HG03060 (cell line): ENCODE measurements at regions not wholly inside any gene's neighbourhood (a gene's known extent, or its start where the extent isn't known, plus 50 kb on each side); places are given as distances from the start of the nearest gene placed in this dataset.

Experiments
- ATAC-seq: cut with Tn5 transposase; IDR thresholded peaks from one replicate; pipeline ENCODE4 v1.9.1; 2021; ENCODE audit warnings: low read depth, moderate number of reproducible peaks; ENCODE audit not compliant: unreplicated experiment

DNA sequence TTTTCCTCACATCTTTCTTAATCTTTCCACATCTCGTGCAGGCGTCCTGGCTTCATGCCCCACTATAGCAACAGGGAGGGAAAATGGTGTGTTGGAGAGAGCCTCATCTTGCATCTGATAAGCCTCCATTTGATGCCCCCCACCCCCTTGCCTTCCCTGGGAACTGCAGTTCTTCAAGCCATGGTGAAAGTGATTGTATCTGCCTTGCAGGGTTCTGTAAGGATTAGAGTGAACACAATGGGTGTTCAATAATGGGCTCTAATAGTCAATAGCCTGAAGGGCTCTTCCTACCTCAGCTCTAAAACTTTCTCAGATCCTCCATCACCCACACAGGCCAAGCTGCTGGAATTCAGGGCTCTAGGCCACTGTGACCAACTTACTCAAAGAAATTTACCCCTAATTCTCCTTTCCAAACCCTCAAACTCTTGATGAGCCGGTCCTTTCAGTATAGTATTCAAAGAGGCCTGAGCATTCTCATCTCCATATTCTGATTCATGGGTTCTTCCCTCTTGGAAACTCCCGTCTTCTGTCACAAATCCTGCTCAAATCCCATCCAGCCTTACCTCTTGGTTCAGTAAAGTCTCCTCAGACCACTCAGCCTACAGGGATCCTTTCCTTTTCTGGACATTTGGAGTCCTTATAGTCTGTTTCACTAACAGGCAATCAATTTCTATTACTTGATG lies 128.3 kb upstream of the TRIM2 start:
- ATAC-seq: no peak

DNA sequence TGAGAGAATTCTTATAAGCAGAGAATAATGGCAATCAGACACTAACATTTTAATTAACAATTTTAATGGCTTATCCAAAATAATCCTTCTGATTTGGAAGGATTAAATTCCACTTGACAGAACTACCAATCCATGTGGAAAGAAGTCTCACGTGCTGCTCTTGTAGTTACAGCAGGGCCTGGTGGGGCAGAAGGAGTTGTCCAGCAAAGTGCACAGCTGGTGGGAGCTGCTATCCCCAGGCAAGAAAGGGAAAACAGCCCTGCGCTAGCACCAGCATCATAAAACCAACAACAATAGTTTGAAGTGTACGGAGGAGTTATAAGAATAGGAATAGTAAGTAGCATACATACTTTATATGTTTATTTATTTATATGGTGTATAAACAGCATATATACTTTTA lies 127.4 kb upstream of the TRIM2 start:
- ATAC-seq: no peak

DNA sequence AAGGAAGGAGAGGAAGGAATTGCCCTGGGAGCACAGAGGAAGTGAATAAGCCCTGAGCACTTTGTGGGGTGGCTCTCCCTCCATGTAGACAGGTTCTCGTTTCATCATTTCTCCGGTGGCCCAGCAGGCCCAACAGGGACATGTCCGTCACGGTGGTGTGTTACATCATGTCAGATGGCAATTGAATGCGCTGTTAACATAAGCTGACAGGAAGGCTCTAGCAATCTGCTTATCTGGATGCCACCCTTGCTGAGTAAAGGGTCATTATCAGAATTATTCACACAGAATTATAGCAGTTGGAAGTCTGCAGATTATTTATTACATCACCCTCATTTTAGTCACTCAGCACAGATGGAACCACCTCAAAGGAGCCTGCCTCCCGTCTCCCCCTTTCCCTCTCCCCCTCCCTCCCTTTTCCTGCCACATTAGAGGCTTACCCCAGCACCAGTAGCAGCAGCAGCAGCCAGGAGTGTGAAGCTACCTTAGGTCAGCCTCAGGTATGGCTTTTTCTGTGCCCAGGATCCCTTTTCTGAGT lies 124.3 kb upstream of the TRIM2 start:
- ATAC-seq: no peak

DNA sequence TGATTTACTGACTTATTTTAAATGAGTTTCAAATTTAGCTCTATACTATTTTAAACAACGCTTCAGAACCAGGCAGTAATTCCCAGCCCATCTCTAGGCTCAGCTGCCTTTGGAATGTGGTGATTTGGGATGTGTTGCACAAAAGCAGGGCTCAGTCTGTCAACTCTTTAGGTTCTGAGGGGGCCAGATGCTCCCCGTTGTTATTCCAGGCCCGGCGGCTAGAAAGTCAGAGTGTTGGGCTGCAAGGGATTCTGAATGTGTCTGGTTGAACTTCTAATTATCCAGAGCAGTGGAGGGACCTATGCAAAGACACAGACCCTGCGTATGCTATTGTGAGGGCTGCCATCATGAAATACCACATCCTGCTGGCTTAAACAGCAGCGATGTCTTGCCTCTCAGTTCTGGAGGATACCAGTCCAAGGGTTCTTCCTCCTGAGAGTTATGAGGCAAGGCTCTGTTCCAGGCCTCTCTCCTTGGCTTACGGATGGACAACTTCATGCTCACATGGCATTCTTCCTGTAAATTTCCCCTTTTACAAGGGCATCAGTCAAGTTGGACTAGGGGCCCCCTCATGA lies 123.2 kb upstream of the TRIM2 start:
- ATAC-seq: no peak

DNA sequence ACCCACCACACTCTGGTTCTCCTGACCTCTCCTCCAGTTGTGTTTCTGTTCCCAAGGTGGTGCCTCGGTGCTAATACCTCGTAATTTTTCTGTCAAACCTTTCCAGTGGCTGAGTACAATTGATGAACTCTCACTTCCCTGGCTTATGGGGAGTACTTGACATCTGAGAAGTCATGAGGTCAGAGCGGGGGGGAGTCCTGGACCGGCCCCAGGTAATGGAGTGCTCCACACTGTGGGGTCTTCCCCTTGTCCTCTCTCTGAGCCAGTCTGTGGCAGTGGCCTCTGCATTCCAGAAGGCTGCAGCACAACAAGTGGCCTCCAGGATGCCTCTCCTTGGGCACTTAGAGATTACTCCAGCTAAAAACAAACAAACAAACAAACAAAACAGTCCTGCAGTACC lies 122.5 kb upstream of the TRIM2 start:
- ATAC-seq: no peak

DNA sequence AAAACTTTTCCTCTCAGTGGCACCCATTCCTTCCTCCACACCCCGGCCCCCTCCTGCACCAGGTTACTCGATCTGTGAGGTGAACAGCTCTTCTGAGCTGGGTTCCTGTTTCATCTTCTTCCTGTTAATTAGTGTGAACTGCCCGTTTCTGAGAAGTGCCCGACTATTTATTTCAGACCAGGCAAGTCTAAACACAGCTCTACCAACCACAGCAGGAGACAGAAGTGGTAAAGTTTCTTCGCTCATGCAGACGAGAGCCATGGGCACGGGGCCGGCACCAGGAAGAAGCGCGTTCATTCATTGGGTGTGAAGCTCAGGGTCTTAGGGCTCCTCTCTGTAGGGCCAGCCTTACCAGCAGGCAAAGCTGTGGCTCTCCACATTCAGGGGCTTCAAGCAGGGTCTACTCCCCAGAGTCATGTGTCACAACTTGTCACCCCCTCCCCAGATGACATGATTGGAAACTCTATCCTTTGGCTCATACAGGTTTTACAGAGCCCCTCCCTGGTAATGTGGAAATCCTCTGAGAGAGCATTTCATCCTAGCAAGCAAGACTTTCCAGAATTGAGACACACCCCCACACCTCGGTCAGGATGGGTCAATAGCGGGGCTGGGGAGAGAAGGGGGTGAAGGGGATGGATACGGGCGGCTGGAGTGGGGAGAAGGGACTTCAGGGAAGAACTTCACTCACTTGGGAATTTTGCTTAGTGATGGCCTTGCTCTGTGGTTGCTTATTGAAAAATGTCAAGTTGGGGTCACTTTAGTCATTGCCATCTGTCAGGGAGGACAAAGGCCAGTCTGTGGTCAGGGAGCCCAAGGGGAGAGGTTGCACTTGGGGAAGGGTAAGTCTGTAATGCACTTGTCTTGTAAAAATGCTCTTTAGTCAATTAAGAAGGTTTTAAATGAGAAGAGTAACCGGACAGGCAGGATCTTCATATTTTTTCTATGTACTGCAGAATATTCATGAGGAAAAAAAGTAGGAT lies 121.6 kb upstream of the TRIM2 start:
- ATAC-seq: no peak

DNA sequence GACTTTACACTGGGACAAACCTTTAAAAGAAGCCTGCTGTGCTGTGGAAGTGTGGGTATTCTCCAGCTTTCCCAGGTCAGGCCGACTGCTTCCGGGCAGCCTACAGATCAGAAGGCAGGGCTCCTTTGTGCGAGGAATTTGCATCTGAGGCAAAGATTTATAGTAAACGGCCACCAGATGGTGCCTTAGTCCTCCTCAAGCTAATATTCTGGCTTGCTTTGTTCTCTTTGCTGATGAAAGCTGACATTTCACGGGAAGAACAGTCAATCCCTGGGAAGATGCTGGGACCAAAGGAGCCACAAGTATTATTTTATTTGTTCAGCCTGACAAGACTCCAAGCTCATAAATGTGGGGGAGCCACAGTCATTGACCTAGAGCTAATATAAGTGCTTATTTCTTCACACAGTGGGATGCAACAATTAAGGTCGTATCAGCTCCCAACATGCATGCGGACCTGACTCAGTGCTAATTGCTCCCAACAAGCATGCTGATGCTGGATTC lies 120.7 kb upstream of the TRIM2 start:
- ATAC-seq: peak; percentile 58

DNA sequence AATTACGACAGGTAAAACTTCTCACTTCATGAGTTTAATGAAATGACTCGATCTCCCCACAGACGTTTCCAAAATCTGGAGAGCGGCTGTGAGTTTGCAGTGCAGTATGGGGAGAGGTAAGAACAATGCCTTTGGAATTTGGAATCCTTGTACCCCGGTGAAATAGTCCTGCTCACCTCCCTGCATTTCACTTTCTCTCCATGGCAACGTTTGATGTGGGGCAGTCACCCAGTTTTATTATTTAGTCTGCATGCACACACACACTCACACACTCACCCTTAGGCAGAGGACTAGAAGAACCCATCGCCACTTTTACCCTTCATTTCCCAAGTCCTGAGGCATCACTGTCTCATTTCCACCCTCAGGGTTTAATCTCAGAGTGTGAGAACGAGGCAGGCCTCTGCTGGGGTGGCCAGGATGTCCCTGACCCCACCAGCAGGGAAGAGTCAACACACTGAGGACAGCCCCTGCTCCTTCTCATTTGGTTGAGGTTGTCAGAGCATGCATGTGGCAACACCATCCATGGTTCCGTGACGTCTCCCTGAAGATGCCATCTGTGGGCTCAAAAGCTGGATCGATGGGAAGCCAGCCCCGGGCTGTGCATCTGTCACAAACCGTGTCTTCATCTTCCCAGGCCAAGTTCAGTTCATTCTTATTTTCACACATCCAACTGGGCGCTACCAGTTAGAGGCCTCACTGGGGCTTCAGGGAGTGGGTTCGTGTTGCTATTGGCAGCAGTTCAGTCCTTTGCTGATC lies 119.8 kb upstream of the TRIM2 start:
- no peak for ATAC-seq

DNA sequence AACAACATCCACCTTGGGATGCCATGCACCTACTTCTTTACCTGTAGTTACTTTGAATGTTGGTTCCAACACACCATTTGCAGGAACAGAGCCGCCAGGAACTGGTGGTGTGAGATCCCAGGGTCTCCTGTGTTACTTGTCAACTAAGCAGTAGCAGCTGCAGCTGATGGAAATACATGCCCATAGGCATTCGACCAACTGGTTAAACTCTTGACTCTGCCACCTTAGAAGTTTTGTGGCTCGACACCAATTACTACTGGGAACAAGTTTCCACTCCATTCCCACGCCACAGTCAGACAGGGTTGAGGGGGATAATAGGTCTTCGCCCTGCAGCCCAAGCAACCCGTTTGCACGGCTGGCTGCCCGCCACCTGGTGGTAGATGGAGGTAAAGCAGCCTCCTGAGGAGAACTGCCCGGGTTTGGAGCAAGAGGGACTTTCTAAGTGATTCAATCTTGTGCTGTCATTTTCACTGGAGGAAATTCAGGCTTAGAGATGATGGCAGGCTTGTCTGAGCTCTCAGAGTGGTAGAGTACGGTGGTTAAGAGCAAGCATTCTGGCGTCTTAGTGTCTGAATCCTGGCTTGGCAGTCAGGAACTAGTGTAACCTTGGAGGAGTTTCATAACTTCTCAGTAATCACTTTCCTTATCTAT lies 119.1 kb upstream of the TRIM2 start:
- no peak for ATAC-seq

DNA sequence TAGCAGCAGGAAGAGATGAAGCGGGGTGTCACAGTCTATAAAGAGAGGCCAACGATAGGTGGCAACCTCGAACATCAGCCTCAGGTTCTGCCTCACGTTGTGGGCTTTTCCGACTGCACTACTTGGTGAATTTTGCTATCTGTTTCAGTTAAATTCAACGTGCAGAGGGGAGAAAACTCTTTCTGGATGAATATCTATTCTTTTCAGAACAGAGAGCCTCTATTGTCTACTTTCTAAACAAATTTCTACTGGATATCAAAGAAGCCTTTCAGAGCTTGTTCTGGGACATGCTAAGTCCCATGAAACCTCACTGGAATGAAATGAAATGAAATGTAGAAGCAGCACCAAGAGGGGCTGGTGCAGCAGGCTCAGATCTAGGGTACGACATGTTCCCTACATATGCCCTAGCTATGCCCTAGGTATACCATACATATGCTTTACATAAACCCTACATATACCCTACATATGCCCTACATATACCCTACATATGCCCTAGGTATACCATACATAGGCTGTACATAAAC lies 116.5 kb upstream of the TRIM2 start:
- ATAC-seq: no peak

DNA sequence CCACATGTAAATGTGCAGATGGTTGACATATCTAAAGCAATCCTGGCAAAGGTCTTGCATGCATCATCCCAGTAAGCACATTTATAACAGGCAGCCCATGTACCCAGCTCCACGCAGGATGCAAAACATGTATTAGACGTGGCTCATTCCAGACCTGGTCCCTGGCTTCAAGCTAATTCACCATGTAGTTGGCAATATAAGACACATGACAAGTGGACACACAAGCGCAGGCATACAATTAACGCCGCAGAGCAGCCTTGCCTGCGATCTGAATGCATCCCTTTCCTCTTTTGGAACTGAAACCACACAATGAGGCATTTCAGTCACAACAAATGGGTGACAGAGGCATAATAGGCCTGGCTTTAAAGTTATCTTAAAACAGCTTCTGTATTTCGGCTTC lies 114.5 kb upstream of the TRIM2 start:
- ATAC-seq: no peak

DNA sequence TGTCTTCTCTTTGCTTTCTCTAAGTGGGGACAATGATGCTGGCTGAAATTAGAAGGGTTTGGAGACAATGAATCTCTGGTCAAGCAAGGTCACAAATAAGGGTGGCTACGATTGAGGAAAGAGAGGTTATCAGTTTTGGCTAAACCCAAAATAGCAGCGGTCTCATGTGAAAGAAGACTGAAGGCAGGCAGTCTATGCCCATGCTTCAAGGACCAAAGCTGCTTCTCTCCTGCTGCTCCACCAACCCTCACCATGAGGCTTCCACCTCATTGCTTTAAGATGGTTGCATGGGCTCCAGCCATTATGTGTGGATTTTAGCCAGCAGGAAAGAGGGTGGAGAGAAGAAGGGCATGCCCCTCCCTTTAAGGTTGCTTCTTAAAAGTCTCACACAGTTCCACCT lies 114.1 kb upstream of the TRIM2 start:
- no peak for ATAC-seq

DNA sequence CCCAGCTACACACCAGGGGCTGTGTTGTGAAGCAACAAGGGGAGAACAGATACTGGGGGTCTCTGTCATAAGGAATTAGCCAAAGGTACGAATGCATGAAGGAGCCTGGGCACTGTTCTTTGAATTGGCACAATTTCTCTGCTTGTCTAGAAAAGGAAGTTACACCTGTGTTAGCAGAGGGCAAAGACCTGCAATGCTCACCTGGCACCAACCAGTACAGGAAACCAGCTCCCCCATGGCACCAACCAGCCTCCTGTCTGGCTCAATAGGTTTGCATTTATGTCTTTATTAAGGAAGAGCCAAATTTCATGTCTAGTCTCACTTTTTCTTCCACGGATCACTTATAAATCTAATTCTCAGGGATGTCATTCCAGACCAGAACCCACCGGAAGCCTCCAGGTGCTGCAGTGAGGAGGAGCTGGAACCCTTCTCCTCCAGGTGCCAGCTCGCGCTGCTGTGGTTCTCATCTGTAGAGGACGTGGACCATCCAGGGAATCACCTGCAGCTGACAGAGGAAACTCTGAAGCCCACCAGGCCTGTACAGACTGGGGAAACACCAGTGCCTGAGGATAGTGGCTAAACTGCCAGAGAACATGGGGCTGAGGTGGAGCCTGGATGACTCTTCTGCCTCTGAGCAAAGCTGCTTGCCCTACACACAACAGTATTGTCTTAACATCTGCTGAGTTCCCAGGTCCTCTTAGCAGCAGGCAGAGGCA lies 113.4 kb upstream of the TRIM2 start:
- no peak for ATAC-seq

DNA sequence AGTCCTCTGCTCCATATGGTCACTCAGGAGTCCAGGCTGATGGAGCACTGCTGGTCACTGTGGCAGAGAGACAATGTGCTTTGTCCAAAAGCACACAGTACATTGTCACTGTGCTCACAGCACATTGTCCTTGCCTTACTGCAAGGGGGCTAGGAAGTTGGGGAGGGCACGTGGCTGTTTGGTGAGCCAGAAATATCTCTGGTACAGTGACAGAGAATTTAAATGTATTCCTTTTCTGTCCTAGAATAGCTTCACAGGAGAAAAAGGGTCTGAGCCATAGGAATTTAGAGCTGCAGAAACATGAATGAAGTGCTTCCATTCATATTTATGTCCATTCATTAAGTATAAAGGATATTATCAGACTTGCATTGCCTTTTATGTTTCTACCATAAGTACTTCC lies 110.8 kb upstream of the TRIM2 start:
- no peak for ATAC-seq

DNA sequence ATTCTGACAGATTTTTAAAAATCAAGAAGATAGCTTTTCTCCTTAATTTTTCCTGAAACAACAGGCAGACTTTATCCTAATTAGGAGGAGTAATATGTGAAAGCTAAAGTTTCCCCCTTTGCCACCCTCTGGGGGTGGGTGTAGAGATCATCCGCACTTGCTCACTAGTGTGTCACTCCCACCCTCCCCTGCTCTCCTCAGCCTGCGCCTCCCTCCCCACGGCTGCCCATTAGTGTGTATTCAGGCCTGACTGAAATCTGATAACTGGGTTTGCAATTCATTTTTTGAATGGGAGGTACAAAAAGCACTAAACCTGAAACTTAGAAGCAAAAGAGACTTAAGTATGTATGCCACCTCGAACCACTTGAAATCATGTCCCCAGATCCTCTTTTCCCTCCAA lies 110.4 kb upstream of the TRIM2 start:
- no peak for ATAC-seq

DNA sequence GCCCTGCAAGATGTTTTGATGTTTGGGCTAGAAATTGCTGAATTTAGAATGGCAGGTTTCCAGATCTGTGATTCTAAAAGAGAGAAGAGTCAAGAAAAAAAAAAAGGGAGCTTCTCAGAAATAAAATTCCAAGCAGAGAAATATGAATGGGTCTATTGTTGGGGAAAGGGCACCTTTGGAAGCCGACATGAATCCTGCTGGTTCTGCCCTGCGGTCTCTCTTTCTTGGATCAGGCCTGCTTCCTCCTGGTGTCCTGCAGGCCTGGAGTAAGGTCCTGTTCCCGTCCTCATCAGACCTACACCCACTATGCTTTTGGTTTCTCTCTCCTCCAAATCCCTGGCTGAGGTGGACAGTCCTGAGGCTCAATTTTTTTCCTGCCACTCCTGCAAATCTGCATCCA lies 109.8 kb upstream of the TRIM2 start:
- no peak for ATAC-seq

DNA sequence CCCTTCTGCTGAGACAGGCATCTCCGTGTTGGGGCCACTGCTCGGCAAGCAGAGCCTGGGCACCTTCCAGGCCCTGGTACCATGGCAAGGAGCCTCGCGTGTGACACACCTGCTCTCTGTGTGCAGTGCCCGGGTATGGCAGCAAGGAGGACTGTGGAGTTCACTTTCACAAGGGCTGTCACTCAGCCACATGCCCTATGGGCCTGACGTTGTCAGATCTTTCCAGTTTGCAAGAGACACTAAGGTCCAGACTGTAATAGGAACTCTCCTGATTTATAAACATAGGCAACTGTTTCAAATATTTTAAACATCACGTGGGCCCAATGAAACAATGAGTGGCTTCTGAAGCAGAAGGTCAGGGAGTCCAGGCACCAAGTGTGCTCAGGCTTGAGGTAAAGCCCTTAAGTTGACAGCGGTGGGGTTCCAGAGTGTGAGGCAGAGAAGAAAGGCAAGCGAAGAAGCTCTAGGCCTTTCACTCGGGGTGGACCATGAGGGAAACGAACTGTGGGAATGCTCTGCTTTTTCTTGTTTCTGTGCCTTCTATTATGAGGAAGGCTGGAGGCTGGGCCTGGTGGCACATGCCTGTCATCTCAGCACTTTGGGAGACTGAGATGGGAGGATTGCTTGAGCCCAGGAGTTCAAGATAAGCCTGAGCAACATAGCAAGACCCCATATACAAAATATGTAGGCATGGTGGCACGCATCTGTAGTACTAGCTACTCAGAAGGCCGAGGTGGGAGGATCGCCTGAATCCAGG lies 108.6 kb upstream of the TRIM2 start:
- no peak for ATAC-seq

DNA sequence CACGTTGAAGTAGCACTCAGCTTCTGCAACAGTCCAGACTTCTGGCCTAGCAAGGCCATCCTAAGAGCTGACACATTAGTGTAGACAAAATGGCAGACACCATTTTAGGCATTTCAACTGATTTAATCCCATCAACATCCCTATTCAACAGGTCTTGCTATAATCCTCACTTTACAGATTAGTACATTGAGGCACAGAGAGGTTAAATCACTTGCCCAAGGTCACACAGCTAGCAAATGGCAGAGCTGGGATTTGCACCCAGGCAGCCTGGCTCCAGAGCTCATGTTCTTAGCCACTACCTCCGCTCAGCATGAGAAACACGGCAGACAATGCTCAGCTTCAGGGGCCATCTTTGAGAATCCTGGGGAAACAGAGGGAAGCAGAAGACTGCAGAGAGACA lies 107.9 kb upstream of the TRIM2 start:
- no peak for ATAC-seq
